ENCODE measurements at regions not wholly inside any gene's neighbourhood (a gene's known extent, or its start where the extent isn't known, plus 50 kb on each side); places are given as distances from the start of the nearest gene placed in this dataset.

GRCh38 chr3:147218965-147219364 is 187.4 kb downstream of the ZIC4 start:
- TF ChIP-seq, protein P1, sequence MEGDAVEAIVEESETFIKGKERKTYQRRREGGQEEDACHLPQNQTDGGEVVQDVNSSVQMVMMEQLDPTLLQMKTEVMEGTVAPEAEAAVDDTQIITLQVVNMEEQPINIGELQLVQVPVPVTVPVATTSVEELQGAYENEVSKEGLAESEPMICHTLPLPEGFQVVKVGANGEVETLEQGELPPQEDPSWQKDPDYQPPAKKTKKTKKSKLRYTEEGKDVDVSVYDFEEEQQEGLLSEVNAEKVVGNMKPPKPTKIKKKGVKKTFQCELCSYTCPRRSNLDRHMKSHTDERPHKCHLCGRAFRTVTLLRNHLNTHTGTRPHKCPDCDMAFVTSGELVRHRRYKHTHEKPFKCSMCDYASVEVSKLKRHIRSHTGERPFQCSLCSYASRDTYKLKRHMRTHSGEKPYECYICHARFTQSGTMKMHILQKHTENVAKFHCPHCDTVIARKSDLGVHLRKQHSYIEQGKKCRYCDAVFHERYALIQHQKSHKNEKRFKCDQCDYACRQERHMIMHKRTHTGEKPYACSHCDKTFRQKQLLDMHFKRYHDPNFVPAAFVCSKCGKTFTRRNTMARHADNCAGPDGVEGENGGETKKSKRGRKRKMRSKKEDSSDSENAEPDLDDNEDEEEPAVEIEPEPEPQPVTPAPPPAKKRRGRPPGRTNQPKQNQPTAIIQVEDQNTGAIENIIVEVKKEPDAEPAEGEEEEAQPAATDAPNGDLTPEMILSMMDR (conservative IDR thresholded peaks at IDR 0.05; ENCODE audit: low read depth, low read length), result no peak
- TF ChIP-seq, protein P2, sequence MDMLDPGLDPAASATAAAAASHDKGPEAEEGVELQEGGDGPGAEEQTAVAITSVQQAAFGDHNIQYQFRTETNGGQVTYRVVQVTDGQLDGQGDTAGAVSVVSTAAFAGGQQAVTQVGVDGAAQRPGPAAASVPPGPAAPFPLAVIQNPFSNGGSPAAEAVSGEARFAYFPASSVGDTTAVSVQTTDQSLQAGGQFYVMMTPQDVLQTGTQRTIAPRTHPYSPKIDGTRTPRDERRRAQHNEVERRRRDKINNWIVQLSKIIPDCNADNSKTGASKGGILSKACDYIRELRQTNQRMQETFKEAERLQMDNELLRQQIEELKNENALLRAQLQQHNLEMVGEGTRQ (IDR thresholded peaks at IDR 0.05; ENCODE audit: low read depth, low read length), result no peak
- TF ChIP-seq POLR2A (IDR thresholded peaks at IDR 0.05; ENCODE audit: low read depth, low read length), result no peak
- no peak for TF ChIP-seq CEBPB (IDR thresholded peaks at IDR 0.05; ENCODE audit: low read depth, low read length)
- no peak for TF ChIP-seq RAD21 (IDR thresholded peaks at IDR 0.05; ENCODE audit: low read length)
